GM19238 (cell line): ENCODE measurements at regions not wholly inside any gene's neighbourhood (a gene's known extent, or its start where the extent isn't known, plus 50 kb on each side); places are given as distances from the start of the nearest gene placed in this dataset.

Experiments used
- DNase-seq: peaks from one replicate; pipeline ENCODE4 v3.0.0; 2011; ENCODE audit warnings: low spot score; ENCODE audit not compliant: insufficient read length

GRCh38 chr1:96481409-96481808 is 240.2 kb upstream of the PTBP2 start:
- no peak for DNase-seq

DNA sequence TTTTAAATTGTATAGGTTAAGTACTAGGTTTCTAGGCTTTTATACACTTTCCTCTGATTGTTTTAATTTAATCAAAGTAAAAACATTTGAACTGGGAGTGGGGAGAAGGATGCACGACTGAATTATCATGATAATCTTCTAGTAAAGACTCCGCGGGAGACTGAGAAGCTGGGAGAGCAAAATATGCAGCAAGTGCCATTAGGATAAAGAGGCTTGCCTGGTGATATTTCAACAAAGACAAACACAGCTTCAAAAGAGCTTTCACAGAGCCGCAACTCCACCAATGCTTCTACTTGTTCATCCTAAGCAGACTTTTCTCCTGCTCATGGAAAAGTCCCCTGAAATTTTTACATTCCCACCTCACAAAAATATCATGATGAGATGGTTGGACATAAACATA is 239.0 kb upstream of the PTBP2 start:
- no peak for DNase-seq

- no peak for DNase-seq
Measured at GRCh38 chr1:96487394-96487793, 234.2 kb upstream of the PTBP2 start.

DNA sequence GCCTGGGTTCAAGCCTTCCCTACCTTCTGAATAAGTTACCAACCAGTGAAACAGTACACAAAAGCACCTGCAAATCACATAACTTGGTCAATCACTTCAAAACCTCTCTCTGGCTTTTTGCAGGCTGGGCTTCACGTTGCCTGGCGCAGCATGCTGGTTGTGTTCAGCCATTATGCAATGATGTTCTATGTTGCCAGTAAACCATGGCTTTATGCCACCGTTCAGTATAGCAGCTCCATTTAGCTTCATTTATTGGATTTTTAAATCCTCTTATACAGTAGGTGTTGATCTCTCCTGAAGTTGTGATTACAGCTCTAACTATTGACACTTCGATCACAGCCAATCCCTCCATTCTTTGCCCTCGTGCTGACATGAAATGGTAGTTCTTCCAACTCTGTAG is 233.6 kb upstream of the PTBP2 start:
- no peak for DNase-seq

- no peak for DNase-seq
Measured at GRCh38 chr1:96488777-96489176, 232.8 kb upstream of the PTBP2 start.

DNA sequence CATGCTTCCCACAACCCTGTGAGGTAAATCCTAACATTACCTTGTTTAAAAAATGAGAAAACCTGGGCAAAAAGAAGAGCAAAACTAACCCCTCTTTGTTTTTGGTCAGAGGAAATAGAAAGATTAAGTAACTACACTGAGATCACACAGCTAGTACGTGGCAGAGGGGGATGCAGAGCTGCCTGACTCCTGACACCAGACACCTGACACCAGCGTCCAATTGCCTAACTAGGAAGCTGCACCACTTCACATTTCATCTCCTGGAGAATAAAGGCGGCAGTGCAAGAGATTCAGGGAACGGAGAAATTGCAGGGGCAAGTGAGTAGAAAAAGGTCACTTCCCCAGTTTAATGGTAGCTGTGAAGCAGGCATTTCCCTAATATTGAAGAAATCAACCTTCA is 229.3 kb upstream of the PTBP2 start:
- DNase-seq: no peak

GRCh38 chr1:96498744-96499340 is 222.7 kb upstream of the PTBP2 start:
- no peak for DNase-seq

GRCh38 chr1:96508233-96508632 is 213.4 kb upstream of the PTBP2 start:
- no peak for DNase-seq

DNA sequence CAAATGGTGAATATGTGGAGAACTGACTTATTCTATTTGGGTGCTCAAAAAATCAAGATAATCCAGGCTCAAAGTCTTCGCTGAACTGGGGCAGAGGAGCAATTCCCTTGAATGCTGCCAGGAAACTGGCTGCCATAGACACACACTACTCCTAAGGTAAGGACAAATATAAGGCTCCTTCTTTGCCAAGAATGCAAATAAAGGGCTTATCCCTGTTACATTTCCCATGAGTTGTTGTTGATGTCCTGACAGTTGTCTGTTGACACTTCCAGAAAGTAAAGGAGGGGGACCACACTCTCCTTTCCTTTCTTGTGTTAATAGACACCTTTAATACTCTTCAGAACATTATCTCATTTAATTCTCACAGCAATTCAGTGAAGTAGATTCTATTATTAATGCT is 212.2 kb upstream of the PTBP2 start:
- DNase-seq: no peak

- no peak for DNase-seq
Measured at GRCh38 chr1:96509951-96510350, 211.6 kb upstream of the PTBP2 start.

DNA sequence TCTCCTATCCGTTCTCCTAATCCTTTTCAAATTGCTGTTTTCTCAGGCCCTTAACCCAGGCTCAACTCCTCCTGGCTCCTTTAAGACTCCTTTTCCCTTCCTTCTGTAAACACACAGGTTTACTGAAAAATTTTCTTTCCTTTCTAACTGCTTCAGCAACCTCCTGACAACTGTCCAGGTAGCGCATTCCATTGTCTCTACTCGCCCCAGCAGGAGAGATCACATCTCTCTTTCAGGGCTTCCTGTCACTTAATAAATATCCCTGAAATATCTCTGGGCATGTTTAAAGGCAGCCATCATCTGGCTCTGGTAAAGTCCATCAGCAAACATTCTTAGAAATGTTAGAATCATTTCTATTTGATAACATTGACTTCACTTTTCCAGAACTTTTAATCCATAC is 211.2 kb upstream of the PTBP2 start:
- DNase-seq: no peak

DNA sequence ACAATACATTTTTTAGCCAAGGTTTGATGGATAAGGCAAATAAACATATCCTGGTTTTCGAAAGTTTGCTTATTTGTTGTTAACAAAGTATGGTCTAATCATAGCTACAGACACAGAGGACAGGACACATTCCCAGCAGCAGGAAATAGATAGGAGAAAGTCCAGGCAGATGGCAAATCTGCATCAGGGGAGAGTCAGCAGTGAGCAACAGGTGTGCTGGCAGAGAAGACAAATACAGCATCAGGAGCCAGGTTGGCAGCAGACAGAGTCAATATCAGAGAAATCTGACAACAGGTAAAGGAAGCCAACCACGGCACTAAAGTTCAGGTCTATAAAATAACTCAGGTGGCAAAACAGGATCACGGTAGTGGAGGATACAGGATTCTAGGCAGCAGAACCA is 210.7 kb upstream of the PTBP2 start:
- DNase-seq: no peak

DNA sequence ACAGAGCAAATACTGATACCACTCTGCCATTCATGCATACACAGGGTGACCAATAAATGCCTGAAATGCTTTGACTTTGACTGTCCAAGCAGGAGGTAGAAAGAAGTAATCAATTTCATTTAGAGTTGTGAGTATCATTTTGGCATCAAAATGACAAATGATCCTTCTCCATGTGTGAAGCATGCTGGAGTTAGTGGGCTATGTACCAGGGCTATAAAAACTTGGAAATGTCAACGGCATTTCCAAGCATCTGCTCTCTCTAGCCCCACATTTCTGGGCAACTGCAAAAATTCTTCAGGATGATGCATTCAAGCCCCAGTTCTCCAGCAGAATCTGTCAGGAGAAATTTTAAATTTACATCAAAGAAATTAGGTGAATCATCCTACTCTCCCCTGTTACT is 208.4 kb upstream of the PTBP2 start:
- DNase-seq: no peak

GRCh38 chr1:96515430-96515829 is 206.2 kb upstream of the PTBP2 start:
- no peak for DNase-seq

DNA sequence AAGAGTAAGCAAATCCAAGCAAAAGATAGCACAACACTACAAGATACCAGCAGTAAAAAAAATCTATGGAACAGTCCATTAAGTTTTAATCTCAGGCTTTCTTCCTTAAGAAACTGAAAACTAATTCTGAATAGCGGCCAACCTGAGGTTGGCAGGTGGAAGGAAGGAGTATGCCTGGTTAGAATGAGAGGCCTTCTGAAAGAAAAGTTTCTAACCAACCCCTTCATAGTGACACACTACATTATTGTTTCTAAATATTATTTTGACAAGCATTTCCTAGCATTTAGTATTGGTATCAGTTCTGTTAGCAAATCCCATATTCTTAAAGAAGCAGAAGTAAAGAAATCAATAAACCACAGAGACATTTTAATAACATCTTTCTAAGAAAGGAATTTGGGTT is 205.7 kb upstream of the PTBP2 start:
- no peak for DNase-seq

- no peak for DNase-seq
Measured at GRCh38 chr1:96519851-96520578, 201.6 kb upstream of the PTBP2 start.

- DNase-seq: no peak
Measured at GRCh38 chr1:96520579-96520947, 201.0 kb upstream of the PTBP2 start.

DNA sequence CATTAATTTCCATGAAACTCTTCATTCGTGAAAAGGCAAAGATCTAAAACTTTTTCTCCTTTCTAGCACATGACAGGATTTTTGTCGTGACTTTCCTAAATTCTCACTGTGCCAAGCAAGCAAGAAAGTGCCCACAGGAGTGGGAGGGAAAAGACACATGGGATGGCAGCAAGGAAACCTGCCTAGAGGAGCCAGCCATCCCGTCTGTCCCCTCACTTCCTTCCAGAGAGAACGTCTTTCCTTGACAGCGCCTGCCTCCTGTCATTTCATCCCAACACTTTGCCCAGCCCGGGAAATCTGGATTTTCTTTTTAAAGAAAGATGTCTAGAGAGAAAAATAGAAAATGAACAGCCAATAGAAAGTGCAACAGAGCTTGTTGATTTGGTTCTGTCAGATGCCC is 200.6 kb upstream of the PTBP2 start:
- no peak for DNase-seq

GRCh38 chr1:96521994-96522760 is 199.4 kb upstream of the PTBP2 start:
- no peak for DNase-seq

- no peak for DNase-seq
Measured at GRCh38 chr1:96522927-96523326, 198.7 kb upstream of the PTBP2 start.

DNA sequence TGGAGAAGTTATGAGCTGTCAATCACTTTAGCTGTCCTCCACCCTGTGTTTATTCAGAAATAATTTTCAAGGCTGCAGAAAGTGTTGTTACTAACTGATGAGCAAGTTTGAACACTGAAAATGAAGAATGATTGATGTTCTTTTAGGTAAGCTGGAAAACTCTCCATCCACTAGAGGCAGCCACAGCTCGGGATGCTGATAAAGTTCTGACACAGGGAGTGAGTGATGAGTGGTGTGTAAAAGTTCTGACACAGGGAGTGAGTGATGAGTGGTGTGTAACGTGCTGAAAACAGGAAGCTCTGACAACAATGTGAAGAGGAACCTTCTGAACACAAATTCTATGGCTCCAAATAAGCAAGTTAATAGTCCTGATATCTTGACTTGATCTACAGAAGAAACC is 197.5 kb upstream of the PTBP2 start:
- DNase-seq: no peak

GRCh38 chr1:96525657-96526557 is 195.7 kb upstream of the PTBP2 start:
- DNase-seq: no peak
